HFFc6 (cell line): ENCODE measurements at regions not wholly inside any gene's neighbourhood (a gene's known extent, or its start where the extent isn't known, plus 50 kb on each side); places are given as distances from the start of the nearest gene placed in this dataset.
A peak's percentile ranks its signal among the peaks of the same experiment; 100 is the strongest.
"Not testable (repeated sequence)": the region's sequence is repeated elsewhere in the genome, so short reads cannot be mapped to it uniquely, and the experiment has no call there.

Experiments used
- DNase-seq: peaks from one replicate; pipeline ENCODE4 v3.0.0-alpha.2; 2018
- H3K27ac Mint-ChIP-seq: 2 replicates; pipeline ENCODE4 v1.8.0; 2020; ENCODE audit warnings: mild to moderate bottlenecking, mixed read lengths
- H3K27me3 Mint-ChIP-seq: 2 replicates; pipeline ENCODE4 v1.8.0; 2021; ENCODE audit warnings: mild to moderate bottlenecking, moderate library complexity, mixed read lengths; ENCODE audit not compliant: insufficient read depth
- H3K36me3 Mint-ChIP-seq: 2 replicates; pipeline ENCODE4 v1.8.0; 2021; ENCODE audit warnings: low read depth, mixed read lengths
- H3K4me1 Mint-ChIP-seq: 2 replicates; pipeline ENCODE4 v1.8.0; 2020; ENCODE audit warnings: low read depth, mixed read lengths
- H3K4me3 Mint-ChIP-seq: 2 replicates; pipeline ENCODE4 v1.8.0; 2020; ENCODE audit warnings: mild to moderate bottlenecking, moderate library complexity, mixed read lengths
- H3K9me3 Mint-ChIP-seq: 2 replicates; pipeline ENCODE4 v1.8.0; 2020; ENCODE audit warnings: mild to moderate bottlenecking, mixed read lengths
- TF ChIP-seq, protein P1 (sequence below): fragments of 200-600 bp; sonication (generic); IDR thresholded peaks from 2 replicates; pipeline ENCODE4 v1.5.0; 2021; ENCODE audit warnings: antibody characterized with exemption, mild to moderate bottlenecking

DNA sequence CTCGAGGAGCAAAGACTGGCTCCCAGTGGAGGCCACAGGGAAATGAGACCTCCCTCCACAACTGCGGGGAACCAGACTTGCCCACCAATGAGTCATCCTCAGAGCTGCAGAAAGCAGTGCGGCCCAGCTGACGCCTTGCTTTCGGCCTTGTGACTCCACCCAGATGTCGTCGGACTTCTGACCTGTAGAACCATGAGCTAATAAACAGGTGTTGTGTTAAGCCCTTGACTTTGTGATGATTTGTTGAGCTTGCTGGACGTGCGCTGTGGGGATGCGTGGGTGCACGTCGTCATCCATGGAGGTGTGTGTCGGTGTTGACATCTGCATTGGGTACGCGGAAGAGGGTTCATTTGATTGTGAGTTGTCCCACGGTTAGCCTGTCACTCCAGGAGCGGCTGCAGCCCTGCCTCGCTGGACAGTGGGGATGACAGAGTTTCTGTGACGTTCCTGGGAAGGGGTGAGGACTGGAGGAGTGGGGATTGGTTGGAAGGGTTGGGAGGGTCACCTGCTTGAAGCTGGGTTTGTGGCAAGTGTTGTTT is 154.1 kb downstream of the SH3BP4 start:
- Mint-ChIP-seq H3K4me1 (peaks cover 11% of the 10 kb centered on the region), H3K27me3 (peaks cover 8% of the 10 kb centered on the region), H3K36me3 (no peaks in the 10 kb centered on the region), H3K27ac (no peak overlapping the region), H3K9me3 (no peaks in the 10 kb centered on the region), H3K4me3 (no peak overlapping the region)
- no peak for DNase-seq
- TF ChIP-seq, protein P1, sequence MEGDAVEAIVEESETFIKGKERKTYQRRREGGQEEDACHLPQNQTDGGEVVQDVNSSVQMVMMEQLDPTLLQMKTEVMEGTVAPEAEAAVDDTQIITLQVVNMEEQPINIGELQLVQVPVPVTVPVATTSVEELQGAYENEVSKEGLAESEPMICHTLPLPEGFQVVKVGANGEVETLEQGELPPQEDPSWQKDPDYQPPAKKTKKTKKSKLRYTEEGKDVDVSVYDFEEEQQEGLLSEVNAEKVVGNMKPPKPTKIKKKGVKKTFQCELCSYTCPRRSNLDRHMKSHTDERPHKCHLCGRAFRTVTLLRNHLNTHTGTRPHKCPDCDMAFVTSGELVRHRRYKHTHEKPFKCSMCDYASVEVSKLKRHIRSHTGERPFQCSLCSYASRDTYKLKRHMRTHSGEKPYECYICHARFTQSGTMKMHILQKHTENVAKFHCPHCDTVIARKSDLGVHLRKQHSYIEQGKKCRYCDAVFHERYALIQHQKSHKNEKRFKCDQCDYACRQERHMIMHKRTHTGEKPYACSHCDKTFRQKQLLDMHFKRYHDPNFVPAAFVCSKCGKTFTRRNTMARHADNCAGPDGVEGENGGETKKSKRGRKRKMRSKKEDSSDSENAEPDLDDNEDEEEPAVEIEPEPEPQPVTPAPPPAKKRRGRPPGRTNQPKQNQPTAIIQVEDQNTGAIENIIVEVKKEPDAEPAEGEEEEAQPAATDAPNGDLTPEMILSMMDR: no peak

GRCh38 chr2:235106874-235107639 is 155.2 kb downstream of the SH3BP4 start:
- DNase-seq: peak; percentile 63
- no peaks in the 10 kb centered on the region for H3K36me3 Mint-ChIP-seq
- TF ChIP-seq, protein P1: peak; percentile 82
- peaks cover 8% of the 10 kb centered on the region for H3K27me3 Mint-ChIP-seq
- no peaks in the 10 kb centered on the region for H3K9me3 Mint-ChIP-seq
- peaks cover 11% of the 10 kb centered on the region for H3K4me1 Mint-ChIP-seq
- no peak overlapping the region for H3K4me3 Mint-ChIP-seq
- H3K27ac Mint-ChIP-seq: no peak overlapping the region

- H3K4me3 Mint-ChIP-seq: no peak overlapping the region
- H3K9me3 Mint-ChIP-seq: no peaks in the 10 kb centered on the region
- TF ChIP-seq, protein P1: no peak
- no peak overlapping the region for H3K27ac Mint-ChIP-seq
- H3K36me3 Mint-ChIP-seq: no peaks in the 10 kb centered on the region
- peaks cover 6% of the 10 kb centered on the region for H3K27me3 Mint-ChIP-seq
- H3K4me1 Mint-ChIP-seq: peaks cover 11% of the 10 kb centered on the region
- no peak for DNase-seq
Observed at GRCh38 chr2:235107640-235107951, 155.8 kb downstream of the SH3BP4 start.

GRCh38 chr2:235109561-235109960 is 157.7 kb downstream of the SH3BP4 start:
- not testable (repeated sequence) for H3K27ac Mint-ChIP-seq, DNase-seq, H3K27me3 Mint-ChIP-seq, H3K9me3 Mint-ChIP-seq, H3K36me3 Mint-ChIP-seq, H3K4me3 Mint-ChIP-seq
- peaks cover 11% of the 10 kb centered on the region for H3K4me1 Mint-ChIP-seq

DNA sequence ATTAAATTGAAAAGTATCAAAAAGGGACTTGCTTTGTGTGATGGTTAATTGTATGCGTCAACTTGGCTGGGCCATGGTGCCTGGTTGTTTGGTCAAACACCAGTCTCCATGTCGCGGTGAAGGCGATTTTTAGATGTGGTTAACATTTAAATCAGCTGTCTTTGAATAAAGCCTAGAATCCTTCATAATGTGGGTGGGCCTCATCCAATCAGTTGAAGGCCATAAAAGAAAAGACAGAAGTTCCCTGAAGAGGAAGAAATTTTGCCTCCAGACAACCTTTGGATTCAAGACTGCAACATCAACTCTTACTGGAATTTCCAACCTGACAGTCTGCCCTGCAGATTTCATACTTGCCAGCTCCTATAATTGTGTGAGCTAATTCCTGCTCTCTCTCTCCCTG is 160.5 kb downstream of the SH3BP4 start:
- Mint-ChIP-seq H3K27me3 (peaks cover 2% of the 10 kb centered on the region; the same call in 1 of the 2 replicates), H3K4me3 (no peak overlapping the region), H3K4me1 (no peaks in the 10 kb centered on the region), H3K9me3 (no peaks in the 10 kb centered on the region), H3K36me3 (no peaks in the 10 kb centered on the region), H3K27ac (no peak overlapping the region)
- TF ChIP-seq, protein P1: no peak
- DNase-seq: no peak

DNA sequence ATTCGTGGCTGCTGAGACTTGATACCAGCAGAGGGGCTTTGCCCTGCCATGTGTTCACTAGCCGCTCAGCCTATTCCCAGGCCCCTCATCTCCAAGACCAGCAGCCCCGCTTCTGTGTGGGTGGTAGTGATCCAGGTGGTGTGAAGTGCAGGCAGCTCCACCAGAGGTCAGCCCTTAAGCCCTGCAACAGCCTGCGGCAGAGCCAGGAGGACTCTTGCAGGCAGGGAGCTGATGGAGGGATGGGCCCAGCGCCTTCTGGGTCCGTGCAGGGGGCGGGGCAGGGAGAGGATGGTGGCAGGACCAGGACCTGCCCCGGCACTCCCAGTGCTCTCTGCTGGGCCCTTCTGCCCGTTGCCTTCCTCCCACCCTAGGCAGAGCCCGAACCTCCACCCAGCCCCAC is 162.0 kb downstream of the SH3BP4 start:
- no peak overlapping the region for H3K4me3 Mint-ChIP-seq
- no peaks in the 10 kb centered on the region for H3K9me3 Mint-ChIP-seq
- no peak for DNase-seq
- TF ChIP-seq, protein P1: no peak; the same call in 1 of the 2 replicates
- no peaks in the 10 kb centered on the region for H3K4me1 Mint-ChIP-seq
- no peak overlapping the region for H3K27ac Mint-ChIP-seq
- H3K27me3 Mint-ChIP-seq: peaks cover 2% of the 10 kb centered on the region; the same call in 1 of the 2 replicates
- no peaks in the 10 kb centered on the region for H3K36me3 Mint-ChIP-seq
